OCI-LY7 (cell line): ENCODE measurements at regions not wholly inside any gene's neighbourhood (a gene's known extent, or its start where the extent isn't known, plus 50 kb on each side); places are given as distances from the start of the nearest gene placed in this dataset.

Source experiments
- EZH2phosphoT487 ChIP-seq: fragments of 200-600 bp; sonication (generic); IDR thresholded peaks from 2 replicates; pipeline ENCODE4 v1.6.1; 2018; ENCODE audit warnings: low read depth, borderline replicate concordance, mild to moderate bottlenecking, mixed run types, antibody characterized with exemption, low read length, moderate library complexity, mixed read lengths
- TF ChIP-seq, protein P1 (sequence below): fragments of 200-600 bp; sonication (generic); conservative IDR thresholded peaks from 2 replicates; pipeline ENCODE4 v1.5.1; 2014; ENCODE audit warnings: mild to moderate bottlenecking, antibody characterized with exemption, low read length, moderate library complexity, mixed read lengths

DNA sequence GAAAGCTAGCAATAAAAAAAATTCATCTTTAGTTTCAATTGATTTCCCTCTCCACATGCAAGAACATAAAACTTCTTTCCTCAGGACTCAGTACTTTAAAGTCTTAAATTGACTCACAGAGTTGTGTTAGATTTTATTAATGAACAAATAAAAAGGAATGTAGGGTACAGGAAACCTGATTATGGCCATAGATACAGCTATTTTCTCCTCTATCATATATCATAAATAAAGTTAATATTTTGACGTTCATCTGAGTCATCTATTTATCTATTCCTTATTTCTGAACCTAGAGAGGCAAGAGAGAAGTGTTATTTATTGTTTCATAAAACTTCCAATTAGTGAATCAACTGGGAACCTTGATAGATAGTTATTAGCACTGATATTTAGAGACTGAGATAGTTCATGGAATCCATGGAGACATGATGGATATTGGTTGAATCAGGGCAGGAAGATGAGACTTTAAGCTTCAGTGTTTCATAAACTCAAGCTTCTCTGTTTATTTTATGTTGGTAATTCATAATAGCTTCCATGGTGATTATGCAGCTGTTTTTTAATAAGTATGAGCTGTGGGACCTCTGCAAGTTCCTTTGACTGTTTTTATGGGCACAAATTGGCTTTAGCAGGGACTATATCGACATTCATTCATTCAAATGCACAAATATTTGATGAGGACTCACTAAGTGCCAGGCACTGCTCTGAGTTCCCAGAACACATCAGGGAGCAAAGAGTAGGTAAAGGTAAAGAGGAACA is 143.5 kb upstream of the TGFBR2 start:
- TF ChIP-seq, protein P1, sequence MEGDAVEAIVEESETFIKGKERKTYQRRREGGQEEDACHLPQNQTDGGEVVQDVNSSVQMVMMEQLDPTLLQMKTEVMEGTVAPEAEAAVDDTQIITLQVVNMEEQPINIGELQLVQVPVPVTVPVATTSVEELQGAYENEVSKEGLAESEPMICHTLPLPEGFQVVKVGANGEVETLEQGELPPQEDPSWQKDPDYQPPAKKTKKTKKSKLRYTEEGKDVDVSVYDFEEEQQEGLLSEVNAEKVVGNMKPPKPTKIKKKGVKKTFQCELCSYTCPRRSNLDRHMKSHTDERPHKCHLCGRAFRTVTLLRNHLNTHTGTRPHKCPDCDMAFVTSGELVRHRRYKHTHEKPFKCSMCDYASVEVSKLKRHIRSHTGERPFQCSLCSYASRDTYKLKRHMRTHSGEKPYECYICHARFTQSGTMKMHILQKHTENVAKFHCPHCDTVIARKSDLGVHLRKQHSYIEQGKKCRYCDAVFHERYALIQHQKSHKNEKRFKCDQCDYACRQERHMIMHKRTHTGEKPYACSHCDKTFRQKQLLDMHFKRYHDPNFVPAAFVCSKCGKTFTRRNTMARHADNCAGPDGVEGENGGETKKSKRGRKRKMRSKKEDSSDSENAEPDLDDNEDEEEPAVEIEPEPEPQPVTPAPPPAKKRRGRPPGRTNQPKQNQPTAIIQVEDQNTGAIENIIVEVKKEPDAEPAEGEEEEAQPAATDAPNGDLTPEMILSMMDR: no peak
- TF ChIP-seq EZH2phosphoT487: no peak
